Neural cell (in vitro differentiated cells): ENCODE measurements at regions not wholly inside any gene's neighbourhood (a gene's known extent, or its start where the extent isn't known, plus 50 kb on each side); places are given as distances from the start of the nearest gene placed in this dataset.

Experiments used
- EP300 ChIP-seq: fragments of 450-650 bp; conservative IDR thresholded peaks from 2 replicates; pipeline ENCODE4 v1.6.1; 2014; ENCODE audit warnings: antibody characterized with exemption, mild to moderate bottlenecking, moderate library complexity; ENCODE audit not compliant: poor library complexity, severe bottlenecking
- EZH2 ChIP-seq: fragments of 200-600, 300-800 bp; shearing (Covaris generic), sonication (generic); IDR thresholded peaks from 2 replicates; pipeline ENCODE4 v1.6.1; 2014; ENCODE audit warnings: antibody characterized with exemption, low read length, borderline replicate concordance, mild to moderate bottlenecking; ENCODE audit not compliant: insufficient read depth, poor library complexity, severe bottlenecking
- MXI1 ChIP-seq: fragments of 450-650 bp; conservative IDR thresholded peaks from 2 replicates; pipeline ENCODE4 v1.6.1; 2014; ENCODE audit warnings: antibody characterized with exemption, mild to moderate bottlenecking; ENCODE audit not compliant: poor library complexity, severe bottlenecking
- POLR2AphosphoS5 ChIP-seq: IDR thresholded peaks from 2 replicates; pipeline ENCODE4 v1.6.1; 2012
- RAD21 ChIP-seq: fragments of 450-650 bp; conservative IDR thresholded peaks from 2 replicates; pipeline ENCODE4 v1.6.1; 2014; ENCODE audit warnings: antibody characterized with exemption, mild to moderate bottlenecking, moderate library complexity
- REST ChIP-seq: IDR thresholded peaks from 2 replicates; pipeline ENCODE4 v1.6.1; 2012; ENCODE audit warnings: borderline replicate concordance
- SMC3 ChIP-seq: fragments of 450-650 bp; conservative IDR thresholded peaks from 2 replicates; pipeline ENCODE4 v1.6.1; 2014; ENCODE audit warnings: antibody characterized with exemption, mild to moderate bottlenecking, moderate library complexity; ENCODE audit not compliant: poor library complexity
- TAF1 ChIP-seq: IDR thresholded peaks from 2 replicates; pipeline ENCODE4 v1.6.1; 2012; ENCODE audit warnings: low read depth
- TF ChIP-seq, protein P1 (sequence below): fragments of 450-650 bp; IDR thresholded peaks from 2 replicates; pipeline ENCODE4 v1.5.1; 2014; ENCODE audit warnings: antibody characterized with exemption, mild to moderate bottlenecking, moderate library complexity; ENCODE audit not compliant: poor library complexity, severe bottlenecking

DNA sequence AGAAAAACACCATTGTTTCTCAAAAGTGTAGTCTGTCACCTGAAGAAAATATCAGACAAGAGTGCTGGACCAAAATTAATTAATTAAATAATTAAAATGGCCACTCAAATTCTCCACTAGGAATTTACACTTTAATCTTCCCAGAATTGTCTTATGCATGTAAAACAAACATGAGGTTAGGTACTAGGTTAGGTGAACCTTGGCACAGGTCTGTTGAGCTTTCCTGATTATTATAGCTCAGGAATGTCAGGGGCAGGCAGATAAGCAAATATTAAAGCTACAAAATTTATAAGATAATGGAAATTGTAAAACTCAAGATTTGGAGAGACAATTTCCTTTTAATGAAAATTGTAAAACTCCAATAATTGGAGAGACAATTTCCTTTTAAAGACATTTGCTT is 253.2 kb downstream of the BMP4 start:
- TF ChIP-seq, protein P1, sequence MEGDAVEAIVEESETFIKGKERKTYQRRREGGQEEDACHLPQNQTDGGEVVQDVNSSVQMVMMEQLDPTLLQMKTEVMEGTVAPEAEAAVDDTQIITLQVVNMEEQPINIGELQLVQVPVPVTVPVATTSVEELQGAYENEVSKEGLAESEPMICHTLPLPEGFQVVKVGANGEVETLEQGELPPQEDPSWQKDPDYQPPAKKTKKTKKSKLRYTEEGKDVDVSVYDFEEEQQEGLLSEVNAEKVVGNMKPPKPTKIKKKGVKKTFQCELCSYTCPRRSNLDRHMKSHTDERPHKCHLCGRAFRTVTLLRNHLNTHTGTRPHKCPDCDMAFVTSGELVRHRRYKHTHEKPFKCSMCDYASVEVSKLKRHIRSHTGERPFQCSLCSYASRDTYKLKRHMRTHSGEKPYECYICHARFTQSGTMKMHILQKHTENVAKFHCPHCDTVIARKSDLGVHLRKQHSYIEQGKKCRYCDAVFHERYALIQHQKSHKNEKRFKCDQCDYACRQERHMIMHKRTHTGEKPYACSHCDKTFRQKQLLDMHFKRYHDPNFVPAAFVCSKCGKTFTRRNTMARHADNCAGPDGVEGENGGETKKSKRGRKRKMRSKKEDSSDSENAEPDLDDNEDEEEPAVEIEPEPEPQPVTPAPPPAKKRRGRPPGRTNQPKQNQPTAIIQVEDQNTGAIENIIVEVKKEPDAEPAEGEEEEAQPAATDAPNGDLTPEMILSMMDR: no peak
- TF ChIP-seq TAF1: no peak
- no peak for TF ChIP-seq POLR2AphosphoS5
- no peak for TF ChIP-seq EP300
- TF ChIP-seq REST: no peak
- TF ChIP-seq EZH2: no peak
- no peak for TF ChIP-seq RAD21
- TF ChIP-seq MXI1: no peak
- TF ChIP-seq SMC3: no peak
